IMR-90 (cell line): ENCODE measurements at regions not wholly inside any gene's neighbourhood (a gene's known extent, or its start where the extent isn't known, plus 50 kb on each side); places are given as distances from the start of the nearest gene placed in this dataset.

Experiments used
- ATAC-seq: fragments of 200-7000 bp; cut with Tn5 transposase; 2 replicates; pipeline ENCODE4 v1.9.1; 2020; ENCODE audit warnings: low read depth, mild to moderate bottlenecking, moderate library complexity
- BruUV-seq: library from RNA; stranded (reverse); fragments of 400-500 nt; replicated peaks from 2 replicates; lab custom pipeline; 2021; lab: Mats Ljungman, UMichigan
- CTCF ChIA-PET: fragments of 300-600 bp; formaldehyde crosslinking; extraction: SDS; loops from one replicate; lab custom pipeline; 2021; ENCODE audit warnings: antibody characterized with exemption; lab: Yijun Ruan, JAX
- POLR2A ChIA-PET: fragments of 300-600 bp; sonication (Branson Sonifier 250); formaldehyde crosslinking; loops from one replicate; lab custom pipeline; 2022; ENCODE audit warnings: antibody characterized with exemption; ENCODE audit not compliant: unreplicated experiment; lab: Charles Lee
- DNase-seq: peaks from one replicate; pipeline ENCODE4 v3.0.0; 2013
- H2AFZ ChIP-seq: replicated peaks from 2 replicates; pipeline ENCODE3; 2013; ENCODE audit warnings: low read length, mild to moderate bottlenecking; ENCODE audit not compliant: poor library complexity
- H2AK5ac ChIP-seq: 2 replicates; pipeline ENCODE4 v1.6.1; 2013; ENCODE audit warnings: low read depth, low read length, inconsistent platforms
- H2AK9ac ChIP-seq: replicated peaks from 2 replicates; pipeline ENCODE3; 2013; ENCODE audit warnings: mild to moderate bottlenecking, low read depth, low read length, moderate library complexity; ENCODE audit not compliant: poor library complexity
- H2BK120ac ChIP-seq: 2 replicates; pipeline ENCODE4 v1.6.1; 2013; ENCODE audit warnings: low read depth, low read length, inconsistent platforms
- H2BK15ac ChIP-seq: 3 replicates; pipeline ENCODE4 v1.6.1; 2013; ENCODE audit warnings: low read depth, low read length, inconsistent platforms
- H2BK20ac ChIP-seq: 2 replicates; pipeline ENCODE4 v1.6.1; 2013; ENCODE audit warnings: low read depth, mild to moderate bottlenecking, inconsistent platforms, low read length, moderate library complexity
- H2BK5ac ChIP-seq: 2 replicates; pipeline ENCODE4 v1.6.1; 2013; ENCODE audit warnings: mild to moderate bottlenecking, low read depth, low read length, inconsistent platforms; ENCODE audit not compliant: poor library complexity, severe bottlenecking
- H3K14ac ChIP-seq: replicated peaks from 2 replicates; pipeline ENCODE4 v1.6.1; 2013; ENCODE audit warnings: low read depth, low read length, inconsistent platforms
- H3K18ac ChIP-seq: 2 replicates; pipeline ENCODE4 v1.6.1; 2013; ENCODE audit warnings: low read depth, low read length, control low read depth
- H3K23ac ChIP-seq: 2 replicates; pipeline ENCODE4 v1.6.1; 2013; ENCODE audit warnings: low read depth, low read length, inconsistent platforms
- H3K27ac ChIP-seq: 2 replicates; pipeline ENCODE4 v1.5.1; 2013; ENCODE audit warnings: mild to moderate bottlenecking, control low read depth, low read length; ENCODE audit not compliant: insufficient read depth
- H3K27me3 ChIP-seq: 2 replicates; pipeline ENCODE4 v1.6.1; 2013; ENCODE audit warnings: low read length; ENCODE audit not compliant: control insufficient read depth, insufficient read depth
- H3K36me3 ChIP-seq: 2 replicates; pipeline ENCODE4 v1.6.1; 2013; ENCODE audit warnings: low read length, mixed read lengths; ENCODE audit not compliant: control insufficient read depth, insufficient read depth
- H3K4ac ChIP-seq: 2 replicates; pipeline ENCODE4 v1.6.1; 2013; ENCODE audit warnings: low read depth, low read length, inconsistent platforms
- H3K4me1 ChIP-seq: 2 replicates; pipeline ENCODE4 v1.6.1; 2013; ENCODE audit warnings: low read length, mixed read lengths; ENCODE audit not compliant: control insufficient read depth, insufficient read depth
- H3K4me2 ChIP-seq: 2 replicates; pipeline ENCODE4 v1.6.1; 2013; ENCODE audit warnings: low read depth, mild to moderate bottlenecking, control low read depth, low read length, moderate library complexity
- H3K4me3 ChIP-seq: 2 replicates; pipeline ENCODE4 v1.5.1; 2013; ENCODE audit warnings: low read depth, mild to moderate bottlenecking, control low read depth, low read length, moderate library complexity; ENCODE audit not compliant: insufficient read depth
- H3K56ac ChIP-seq: 2 replicates; pipeline ENCODE4 v1.6.1; 2013; ENCODE audit warnings: low read length, inconsistent platforms; ENCODE audit not compliant: insufficient read depth; ENCODE audit errors: extremely low read depth
- H3K79me1 ChIP-seq, 2 experiments: 2 replicates each; pipeline ENCODE4 v1.6.1; 2013; ENCODE audit warnings: low read length in 2 of 2, inconsistent platforms in 1 of 2, low read depth in 1 of 2
- H3K9ac ChIP-seq: 2 replicates; pipeline ENCODE4 v1.6.1; 2013; ENCODE audit warnings: low read depth, low read length, control low read depth
- H3K9me1 ChIP-seq: 2 replicates; pipeline ENCODE4 v1.6.1; 2013; ENCODE audit warnings: low read length, inconsistent platforms; ENCODE audit not compliant: insufficient read depth
- H3K9me3 ChIP-seq: 2 replicates; pipeline ENCODE4 v1.6.1; 2013; ENCODE audit warnings: low read length; ENCODE audit not compliant: control insufficient read depth, insufficient read depth
- H4K20me1 ChIP-seq: 2 replicates; pipeline ENCODE4 v1.6.1; 2013; ENCODE audit warnings: low read length, inconsistent platforms; ENCODE audit not compliant: insufficient read depth
- H4K5ac ChIP-seq: 2 replicates; pipeline ENCODE4 v1.6.1; 2013; ENCODE audit warnings: mild to moderate bottlenecking, low read depth, low read length, control low read depth
- H4K8ac ChIP-seq, 2 experiments: 2 replicates each; pipeline ENCODE4 v1.6.1; 2013; ENCODE audit warnings: low read depth in 2 of 2, low read length in 2 of 2, control low read depth in 1 of 2, inconsistent platforms in 1 of 2
- H4K91ac ChIP-seq: 2 replicates; pipeline ENCODE4 v1.6.1; 2013; ENCODE audit warnings: low read depth, low read length, inconsistent platforms; ENCODE audit not compliant: insufficient read depth
- MAFK ChIP-seq: IDR thresholded peaks from 2 replicates; pipeline ENCODE4 v1.6.1; 2012; ENCODE audit warnings: low read depth, low read length, improper control_type of control experiment
- MXI1 ChIP-seq: IDR thresholded peaks from 2 replicates; pipeline ENCODE4 v1.6.1; 2012; ENCODE audit warnings: low read depth, mild to moderate bottlenecking, low read length, moderate library complexity, borderline replicate concordance
- NFE2L2 ChIP-seq: fragments of 150-350 bp; IDR thresholded peaks from 2 replicates; pipeline ENCODE4 v1.6.1; 2016; ENCODE audit warnings: low read depth, mild to moderate bottlenecking, low read length
- WGBS, 2 experiments: methylation state at CpG; one replicate each; pipeline versions ENCODE4 v1.1.5 to v1.1.7; 2013; ENCODE audit warnings: missing lambda C conversion rate in 2 of 2; ENCODE audit not compliant: insufficient read length in 1 of 2; ENCODE audit errors: extremely low coverage in 2 of 2; 5-methylcytosine and 5-hydroxymethylcytosine counted together
- dilution Hi-C: fragments of 300-500 bp; cut with HindIII; formaldehyde crosslinking; loops from one replicate; pipeline ENCODE4 v1.14.3; 2018; ENCODE audit warnings: low sequenced_read_pairs; ENCODE audit not compliant: unreplicated experiment
- in situ Hi-C: fragments of 300-500 bp; cut with MboI; formaldehyde crosslinking; loops from 3 replicates; pipeline ENCODE4 v1.14.3; 2019; ENCODE audit warnings: low sequenced_read_pairs, inconsistent platforms, mixed read lengths
- intact Hi-C: fragments of 100-400 bp; cut with micrococcal nuclease; formaldehyde crosslinking; loops from 2 replicates; pipeline ENCODE4 v1.10.0; 2022

DNA sequence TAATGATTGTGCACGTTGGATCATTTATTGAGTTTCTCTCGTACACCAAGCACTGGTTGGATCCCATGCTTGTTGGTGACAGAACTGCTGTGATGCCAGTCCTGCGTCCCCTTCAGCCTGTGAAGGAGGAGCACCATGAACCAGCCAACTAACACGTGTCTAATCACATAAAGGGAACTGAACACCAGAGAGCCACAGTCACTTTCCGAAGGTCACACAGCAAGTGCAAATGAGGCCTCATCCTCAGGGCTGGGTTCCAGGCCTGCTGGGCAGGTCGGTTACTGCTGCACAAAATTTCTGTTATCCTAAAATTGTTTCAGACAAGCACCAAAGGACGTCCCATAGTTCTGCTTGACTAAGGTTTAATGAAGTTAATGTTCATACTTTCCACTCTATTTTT, 332.0 kb upstream of the ZNF32 start:
- in situ Hi-C loops (no loop called here), intact Hi-C loops (no loop called here), dilution Hi-C loops (no loop called here)
- no peak overlapping the region for H3K14ac ChIP-seq
- no peaks in the 10 kb centered on the region for H3K4me1 ChIP-seq
- no peak overlapping the region for H3K4ac ChIP-seq
- no peak overlapping the region for H2BK5ac ChIP-seq
- TF ChIP-seq MXI1, result no peak
- TF ChIP-seq NFE2L2, result no peak
- no peak for TF ChIP-seq MAFK
- CTCF ChIA-PET, result no interaction called here
- H2AK9ac ChIP-seq, result no peak overlapping the region
- WGBS, 2 experiments, result 94% methylated on average over 2 of the region's 7 CpGs; no CpG with 5 or more reads in 1 of the 2 experiments
- BruUV-seq, result no TSS peak
- no peak overlapping the region for H2AFZ ChIP-seq
- no peak overlapping the region for H3K23ac ChIP-seq
- no peaks in the 10 kb centered on the region for H3K9me3 ChIP-seq
- no peaks in the 10 kb centered on the region for H4K20me1 ChIP-seq
- no peak overlapping the region for H2BK20ac ChIP-seq
- no peaks in the 10 kb centered on the region for H3K36me3 ChIP-seq
- no peaks in the 10 kb centered on the region; the same call in 1 of the 2 replicates for H3K27me3 ChIP-seq
- no peak overlapping the region for H3K27ac ChIP-seq
- H3K56ac ChIP-seq, result no peak overlapping the region
- H4K5ac ChIP-seq, result no peak overlapping the region
- DNase-seq (no peak), ATAC-seq (no peak)
- peak overlapping the region; percentile 1; the same call in 1 of the 2 replicates for H4K91ac ChIP-seq
- H2BK15ac ChIP-seq, result no peak overlapping the region; the same call in 2 of the 3 replicates
- no peak overlapping the region for H3K18ac ChIP-seq
- no peaks in the 10 kb centered on the region for H3K79me1 ChIP-seq
- no peak overlapping the region for H3K4me3 ChIP-seq
- H2BK120ac ChIP-seq, result no peak overlapping the region
- peaks cover 5% of the 10 kb centered on the region; the same call in 1 of the 2 replicates for H3K9me1 ChIP-seq
- no peak overlapping the region for H2AK5ac ChIP-seq
- H3K4me2 ChIP-seq, result no peak overlapping the region
- no peak overlapping the region for H3K9ac ChIP-seq
- H4K8ac ChIP-seq, result no peak overlapping the region
- POLR2A ChIA-PET, result no interaction called here
